ENCODE measurements at regions not wholly inside any gene's neighbourhood (a gene's known extent, or its start where the extent isn't known, plus 50 kb on each side); places are given as distances from the start of the nearest gene placed in this dataset.

DNA sequence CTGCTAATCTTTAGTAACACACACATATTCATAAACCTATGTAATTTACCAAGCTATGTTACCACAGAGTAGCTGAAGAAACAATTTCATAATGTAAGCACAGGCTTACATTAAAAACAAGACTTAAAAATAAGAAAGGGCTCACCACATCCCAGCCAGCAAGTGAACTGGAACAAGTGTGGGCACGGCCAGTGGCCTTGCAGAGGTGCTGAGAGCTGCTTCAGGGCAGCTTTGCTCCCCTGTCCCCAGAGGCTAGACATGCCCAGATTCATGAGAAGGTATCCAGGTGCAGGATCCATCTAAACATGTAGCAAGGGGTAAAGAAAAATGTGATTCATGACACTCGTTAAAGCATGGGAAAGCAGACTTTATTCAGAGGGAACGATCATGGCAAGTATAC is 62.0 kb upstream of the CKS2 start:
- no peak overlapping the region for H3K4me3 ChIP-seq (ENCODE audit: low read depth in 2 of 2, low read length in 1 of 2)
- H3K79me2 ChIP-seq (ENCODE audit: insufficient read depth): no peaks in the 10 kb centered on the region
- no peaks in the 10 kb centered on the region; a peak in 1 of 4 replicates for H3K4me1 ChIP-seq (ENCODE audit: control insufficient read depth in 1 of 2, insufficient read depth in 2 of 2, low read depth in 1 of 2, low read length in 1 of 2)
- 85% methylated on average over 3 of the region's 3 CpGs for WGBS (ENCODE audit: low lambda C conversion rate)
- H3K9ac ChIP-seq: no peak overlapping the region
- H3K9me3 ChIP-seq: no peaks in the 10 kb centered on the region
- H3K4me2 ChIP-seq: no peak overlapping the region
- H3F3A ChIP-seq (replicated peaks; ENCODE audit: insufficient read depth): no peaks in the 10 kb centered on the region
- H3K36me3 ChIP-seq (replicated peaks in 1 of 2; ENCODE audit: control insufficient read depth in 1 of 2, insufficient read depth in 2 of 2, low read length in 1 of 2): no peaks in the 10 kb centered on the region
- ChIA-PET POLR2A (no interaction called here), CTCF (interaction anchor here (0.8 kb wide), 1 partner anchor 17 kb away, joined by 3 read pairs; no protein-coding TSS in a partner anchor)
- no peak overlapping the region for H2AFZ ChIP-seq (ENCODE audit: low read depth)
- H4K20me1 ChIP-seq (ENCODE audit: insufficient read depth): no peaks in the 10 kb centered on the region
- DNase-seq: no peak
- no peaks in the 10 kb centered on the region for H3K27me3 ChIP-seq (ENCODE audit: insufficient read depth)
- TF ChIP-seq RAD21 (IDR thresholded peaks at IDR 0.05; ENCODE audit: low read length) (no peak), TCF12 (IDR thresholded peaks at IDR 0.05) (no peak), TEAD4 (IDR thresholded peaks at IDR 0.05; ENCODE audit: borderline replicate concordance, insufficient read depth) (no peak), FOXJ3 (CRISPR knock-in tag; IDR thresholded peaks at IDR 0.05) (no peak), RCOR1 (IDR thresholded peaks at IDR 0.05; ENCODE audit: low read length) (no peak), RFX5 (IDR thresholded peaks at IDR 0.05; ENCODE audit: low read length) (no peak), SIN3A (IDR thresholded peaks at IDR 0.05; ENCODE audit: borderline replicate concordance, low read depth, low read length) (no peak), CHD2 (IDR thresholded peaks at IDR 0.05; ENCODE audit: low read length, partially characterized antibody) (no peak)
- TF ChIP-seq, protein P1, sequence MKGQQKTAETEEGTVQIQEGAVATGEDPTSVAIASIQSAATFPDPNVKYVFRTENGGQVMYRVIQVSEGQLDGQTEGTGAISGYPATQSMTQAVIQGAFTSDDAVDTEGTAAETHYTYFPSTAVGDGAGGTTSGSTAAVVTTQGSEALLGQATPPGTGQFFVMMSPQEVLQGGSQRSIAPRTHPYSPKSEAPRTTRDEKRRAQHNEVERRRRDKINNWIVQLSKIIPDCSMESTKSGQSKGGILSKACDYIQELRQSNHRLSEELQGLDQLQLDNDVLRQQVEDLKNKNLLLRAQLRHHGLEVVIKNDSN (IDR thresholded peaks at IDR 0.05; ENCODE audit: borderline replicate concordance, low read depth): no peak
- H3K9me2 ChIP-seq: no peaks in the 10 kb centered on the region
- no peak overlapping the region for H3K27ac ChIP-seq (ENCODE audit: low read depth in 2 of 2, low read length in 1 of 2)

DNA sequence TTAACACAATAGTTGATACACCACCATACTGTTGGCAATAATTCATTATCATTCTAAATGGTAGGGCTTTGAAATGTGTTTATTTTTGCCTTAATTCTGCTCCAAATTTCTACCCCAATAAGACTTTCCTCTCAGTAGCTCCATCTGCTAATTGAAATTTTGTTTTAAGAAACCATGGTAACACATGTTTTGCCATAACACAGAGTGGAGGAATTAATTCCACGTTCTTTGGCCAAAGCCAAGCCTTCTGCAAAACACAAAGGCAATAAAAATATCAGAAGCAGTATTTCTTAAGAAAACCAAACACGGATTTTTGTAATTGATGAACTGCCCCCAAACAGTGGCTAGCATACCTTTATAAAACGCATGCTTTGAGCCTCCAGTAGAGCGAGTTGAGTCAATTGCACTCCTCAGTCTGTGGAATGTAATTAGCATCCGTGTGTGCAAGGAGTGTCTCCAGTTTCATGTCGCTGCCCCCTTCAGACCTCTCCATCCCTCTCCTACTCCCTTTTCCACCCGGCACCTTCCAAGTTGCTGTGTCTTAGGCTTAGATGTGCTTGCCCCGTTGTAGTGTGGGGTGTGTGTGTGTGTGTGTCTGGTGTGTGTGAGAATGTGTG is 58.2 kb upstream of the CKS2 start:
- Histone ChIP-seq H3K9me2 (no peaks in the 10 kb centered on the region), H4K20me1 (ENCODE audit: insufficient read depth) (no peaks in the 10 kb centered on the region), H3K36me3 (replicated peaks in 1 of 2; ENCODE audit: control insufficient read depth in 1 of 2, insufficient read depth in 2 of 2, low read length in 1 of 2) (no peaks in the 10 kb centered on the region), H3K9me3 (no peaks in the 10 kb centered on the region), H3K79me2 (ENCODE audit: insufficient read depth) (no peaks in the 10 kb centered on the region), H3K4me3 (ENCODE audit: low read depth in 2 of 2, low read length in 1 of 2) (no peak overlapping the region), H3F3A (replicated peaks; ENCODE audit: insufficient read depth) (no peaks in the 10 kb centered on the region), H3K27me3 (ENCODE audit: insufficient read depth) (no peaks in the 10 kb centered on the region), H3K4me1 (ENCODE audit: control insufficient read depth in 1 of 2, insufficient read depth in 2 of 2, low read depth in 1 of 2, low read length in 1 of 2) (no peaks in the 10 kb centered on the region), H3K9ac (no peak overlapping the region), H3K4me2 (no peak overlapping the region), H3K27ac (ENCODE audit: low read depth in 2 of 2, low read length in 1 of 2) (no peak overlapping the region), H2AFZ (ENCODE audit: low read depth) (no peak overlapping the region)
- CTCF ChIA-PET: no interaction called here
- no peak for DNase-seq
- TF ChIP-seq RAD21 (IDR thresholded peaks at IDR 0.05; ENCODE audit: low read length) (no peak), SIN3A (IDR thresholded peaks at IDR 0.05; ENCODE audit: borderline replicate concordance, low read depth, low read length) (no peak), TAF1 (IDR thresholded peaks at IDR 0.05; ENCODE audit: borderline replicate concordance, low read depth, low read length) (no peak), JUND (IDR thresholded peaks at IDR 0.05) (no peak), MXI1 (IDR thresholded peaks at IDR 0.05; ENCODE audit: low read depth, low read length) (no peak), EP300 (IDR thresholded peaks at IDR 0.05; ENCODE audit: borderline replicate concordance in 1 of 2, low read depth in 1 of 2, low read length in 1 of 2) (no peak), EZH2phosphoT487 (IDR thresholded peaks at IDR 0.05; ENCODE audit: borderline replicate concordance, low read depth) (no peak), GATA2 (CRISPR knock-in tag; IDR thresholded peaks at IDR 0.05) (no peak), GABPA (IDR thresholded peaks at IDR 0.05; ENCODE audit: low read depth) (no peak), POLR2AphosphoS5 (IDR thresholded peaks at IDR 0.05; ENCODE audit: low read depth, low read length) (no peak), FOSL2 (IDR thresholded peaks at IDR 0.05; ENCODE audit: borderline replicate concordance, low read depth) (no peak), FOXM1 (IDR thresholded peaks at IDR 0.05; ENCODE audit: low read depth) (no peak), NFIC (IDR thresholded peaks at IDR 0.05; ENCODE audit: borderline replicate concordance) (no peak), MEF2A (IDR thresholded peaks at IDR 0.05; ENCODE audit: borderline replicate concordance, low read depth) (no peak)
- TF ChIP-seq, protein P2, sequence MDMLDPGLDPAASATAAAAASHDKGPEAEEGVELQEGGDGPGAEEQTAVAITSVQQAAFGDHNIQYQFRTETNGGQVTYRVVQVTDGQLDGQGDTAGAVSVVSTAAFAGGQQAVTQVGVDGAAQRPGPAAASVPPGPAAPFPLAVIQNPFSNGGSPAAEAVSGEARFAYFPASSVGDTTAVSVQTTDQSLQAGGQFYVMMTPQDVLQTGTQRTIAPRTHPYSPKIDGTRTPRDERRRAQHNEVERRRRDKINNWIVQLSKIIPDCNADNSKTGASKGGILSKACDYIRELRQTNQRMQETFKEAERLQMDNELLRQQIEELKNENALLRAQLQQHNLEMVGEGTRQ (IDR thresholded peaks at IDR 0.05; ENCODE audit: borderline replicate concordance, low read depth, low read length): no peak
- POLR2A ChIA-PET: no interaction called here
- WGBS (ENCODE audit: low lambda C conversion rate): 68% methylated on average over 8 of the region's 8 CpGs

All from SK-N-SH (cell line).